NOMO-1 treated with dmso at 0.1 percent for 144 hours (cell line): ENCODE measurements at regions not wholly inside any gene's neighbourhood (a gene's known extent, or its start where the extent isn't known, plus 50 kb on each side); places are given as distances from the start of the nearest gene placed in this dataset.

Experiments
- DNase-seq: peaks from one replicate; lab custom pipeline; 2025; ENCODE audit not compliant: unreplicated experiment; lab: John Stamatoyannopoulos, UW

DNA sequence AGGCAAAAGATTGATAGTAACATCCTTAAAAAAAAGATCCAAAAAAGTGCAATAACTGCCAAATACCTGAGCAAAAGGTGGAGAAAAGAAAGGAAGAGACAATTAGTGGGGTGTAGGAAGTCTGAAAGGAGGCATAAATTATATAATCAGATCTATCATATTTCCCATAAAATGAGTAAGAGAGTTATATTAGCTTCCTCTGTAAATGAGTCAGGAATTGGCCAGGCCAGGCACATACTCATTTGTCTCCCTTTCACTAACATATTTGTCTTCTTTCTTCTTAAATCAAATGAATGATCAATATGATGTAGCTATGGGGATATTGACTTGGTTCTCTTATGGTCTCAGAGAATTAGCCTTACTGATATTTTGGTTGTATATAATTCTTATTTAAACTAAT is 292.3 kb upstream of the CADM2 start:
- no peak for DNase-seq

DNA sequence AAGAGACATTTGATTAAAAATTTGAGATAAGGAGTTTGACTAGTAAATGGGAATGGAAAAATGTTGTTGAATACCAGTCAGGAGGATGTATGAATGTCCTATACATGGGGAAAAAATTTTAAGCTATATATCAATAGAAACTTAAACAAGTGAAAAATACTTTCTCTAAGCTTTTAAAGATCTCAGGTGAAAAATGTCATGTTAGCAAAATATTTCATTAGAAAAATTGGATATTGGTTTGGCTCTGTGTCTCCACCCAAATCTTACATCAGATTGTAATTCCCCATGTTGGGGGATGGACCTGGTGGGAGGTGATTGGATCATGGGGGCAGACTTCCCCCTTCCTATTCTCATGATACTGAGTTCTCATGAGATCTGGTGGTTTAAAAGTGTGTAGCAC is 279.6 kb upstream of the CADM2 start:
- DNase-seq: no peak

DNA sequence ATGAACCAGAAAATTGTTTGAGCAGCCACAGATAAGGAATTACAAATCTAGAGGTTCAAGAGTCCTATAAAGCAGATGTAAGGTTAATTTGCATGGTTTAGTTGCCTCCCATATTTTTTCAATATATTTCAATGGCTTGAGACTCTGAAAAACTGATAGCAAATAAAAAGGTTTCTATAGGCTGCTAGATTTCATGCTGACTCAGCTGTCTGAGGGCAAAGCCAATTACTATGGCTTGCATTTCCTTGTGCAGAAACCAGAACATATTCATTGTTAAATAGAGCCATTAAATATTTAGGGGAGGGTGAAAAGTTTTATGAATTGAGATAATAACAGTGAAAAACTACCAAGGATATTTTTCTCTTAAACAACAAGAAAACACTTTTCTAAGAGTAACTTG is 278.1 kb upstream of the CADM2 start:
- no peak for DNase-seq

DNA sequence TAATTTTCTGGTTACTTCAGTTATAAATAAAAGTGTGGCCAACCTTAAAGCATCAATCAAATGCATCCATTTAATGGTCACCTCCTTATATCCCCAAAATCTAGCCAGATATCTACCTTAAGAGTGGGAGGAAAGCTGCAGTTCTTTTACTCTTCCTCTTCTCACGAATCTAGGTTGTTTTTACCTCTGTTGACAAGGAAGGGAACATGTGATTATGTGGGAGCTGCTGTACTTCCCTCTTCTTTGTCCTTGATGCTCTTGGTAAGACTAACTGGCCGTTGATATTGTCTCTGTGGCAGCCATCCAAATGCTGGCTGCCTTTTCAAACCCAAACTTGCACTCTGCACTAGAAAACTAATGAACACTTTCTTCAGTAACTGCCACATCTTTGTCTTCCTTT is 275.3 kb upstream of the CADM2 start:
- no peak for DNase-seq

GRCh38 chr3:84685467-84685866 is 273.3 kb upstream of the CADM2 start:
- no peak for DNase-seq

DNA sequence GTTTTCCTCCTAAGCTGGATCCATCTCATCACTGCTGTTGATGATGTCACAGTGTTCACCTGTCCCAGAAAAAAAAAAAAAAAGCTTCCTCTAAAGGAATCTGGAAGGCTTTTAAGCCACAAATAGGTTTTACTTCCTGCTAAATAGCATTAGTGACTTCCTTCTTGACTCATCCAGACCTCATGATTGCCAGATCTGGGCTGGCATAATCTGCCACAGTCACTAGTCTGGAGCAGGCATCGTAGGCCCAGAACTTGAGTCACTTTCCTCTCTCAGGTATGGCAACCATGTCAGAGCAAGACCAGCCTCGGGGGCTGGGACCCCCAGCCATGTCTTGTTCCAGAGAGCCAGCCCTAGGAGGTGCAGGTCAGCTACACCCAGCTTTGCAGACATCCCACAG is 266.5 kb upstream of the CADM2 start:
- no peak for DNase-seq

GRCh38 chr3:84710288-84710687 is 248.5 kb upstream of the CADM2 start:
- DNase-seq: peak; percentile 69

- DNase-seq: no peak
Measured at GRCh38 chr3:84717894-84718293, 240.9 kb upstream of the CADM2 start.

DNA sequence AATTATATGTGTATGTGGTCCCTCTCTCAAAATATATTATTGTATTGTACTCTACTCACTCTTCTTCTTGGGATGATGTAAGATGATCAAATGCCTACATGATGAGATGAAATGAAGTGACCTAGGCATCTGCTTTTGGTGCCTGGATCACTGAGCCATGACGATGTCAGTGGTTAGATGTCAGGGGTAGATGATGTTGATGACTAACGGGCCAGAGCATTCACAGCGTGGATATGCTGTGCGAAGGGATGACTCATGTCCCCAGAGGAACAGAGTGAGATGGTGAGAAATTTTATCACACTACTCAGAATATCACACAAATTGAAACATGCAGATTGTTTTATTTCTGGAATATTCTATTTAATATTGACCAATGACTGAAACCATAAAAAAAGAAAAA is 233.9 kb upstream of the CADM2 start:
- no peak for DNase-seq

- DNase-seq: no peak
Measured at GRCh38 chr3:84727616-84728015, 231.2 kb upstream of the CADM2 start.

- peak; percentile 69 for DNase-seq
Measured at GRCh38 chr3:84734731-84735130, 224.1 kb upstream of the CADM2 start.

DNA sequence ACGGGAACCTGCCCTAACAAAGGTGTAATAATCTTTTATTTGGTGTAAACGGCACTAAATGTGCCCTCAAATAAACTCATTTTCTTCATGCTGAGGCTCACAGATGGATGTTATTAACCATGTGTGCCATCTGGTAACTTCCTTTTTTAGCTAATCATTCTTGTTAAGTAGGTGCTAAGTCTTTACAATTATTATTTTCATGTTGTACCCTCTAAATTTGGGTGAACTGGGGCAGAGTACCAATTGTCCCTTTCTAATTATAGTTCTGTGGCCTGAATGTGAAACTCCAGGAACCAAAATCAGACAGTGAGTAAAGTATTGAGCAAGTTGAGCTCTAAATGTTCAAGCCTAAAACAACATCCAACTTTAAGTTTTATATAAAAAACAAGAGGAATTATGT is 220.7 kb upstream of the CADM2 start:
- DNase-seq: no peak

DNA sequence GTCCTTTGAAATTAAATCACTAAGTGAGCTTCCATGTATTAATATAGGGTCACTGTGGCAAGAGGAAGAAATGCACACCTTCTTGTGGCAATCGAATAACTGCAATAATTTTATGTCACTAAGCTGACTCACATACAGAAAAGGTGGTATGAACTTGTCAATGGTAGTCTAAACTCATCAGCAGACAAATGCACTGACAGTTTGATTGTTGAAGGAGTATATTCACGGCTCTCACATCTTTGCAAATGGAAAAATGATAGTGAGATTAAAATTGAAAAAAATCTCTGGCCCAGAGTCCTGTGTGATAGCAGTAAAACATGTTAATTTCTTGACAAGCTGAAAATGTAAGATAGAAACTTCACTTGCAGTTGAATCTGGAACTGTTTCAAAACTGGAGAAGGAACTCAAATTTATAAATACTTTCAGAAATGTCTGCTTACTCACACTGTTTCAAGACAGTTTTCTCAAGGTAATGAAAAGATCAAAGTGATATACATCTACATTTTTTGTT is 215.8 kb upstream of the CADM2 start:
- no peak for DNase-seq

- no peak for DNase-seq
Measured at GRCh38 chr3:84744130-84744529, 214.7 kb upstream of the CADM2 start.

GRCh38 chr3:84755860-84756259 is 202.9 kb upstream of the CADM2 start:
- DNase-seq: peak; percentile 30

- no peak for DNase-seq
Measured at GRCh38 chr3:84759361-84759760, 199.4 kb upstream of the CADM2 start.

DNA sequence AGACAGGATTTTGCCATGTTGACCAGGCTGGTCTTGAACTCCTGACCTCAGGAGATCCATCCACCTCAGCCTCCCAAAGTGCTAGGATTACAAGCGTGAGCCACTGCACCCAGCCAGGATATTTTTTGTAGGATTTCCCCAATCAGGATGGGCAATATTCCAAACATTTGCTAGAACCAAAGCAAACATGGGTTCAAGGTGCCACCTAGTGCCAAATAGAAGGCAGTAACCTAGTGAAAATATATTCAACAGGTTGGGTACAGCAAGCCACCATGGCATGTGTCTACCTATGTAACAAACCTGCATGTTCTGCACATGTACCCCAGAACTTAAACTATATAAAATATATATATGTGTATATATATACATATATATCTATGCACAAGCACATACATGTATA is 185.9 kb upstream of the CADM2 start:
- DNase-seq: no peak

DNA sequence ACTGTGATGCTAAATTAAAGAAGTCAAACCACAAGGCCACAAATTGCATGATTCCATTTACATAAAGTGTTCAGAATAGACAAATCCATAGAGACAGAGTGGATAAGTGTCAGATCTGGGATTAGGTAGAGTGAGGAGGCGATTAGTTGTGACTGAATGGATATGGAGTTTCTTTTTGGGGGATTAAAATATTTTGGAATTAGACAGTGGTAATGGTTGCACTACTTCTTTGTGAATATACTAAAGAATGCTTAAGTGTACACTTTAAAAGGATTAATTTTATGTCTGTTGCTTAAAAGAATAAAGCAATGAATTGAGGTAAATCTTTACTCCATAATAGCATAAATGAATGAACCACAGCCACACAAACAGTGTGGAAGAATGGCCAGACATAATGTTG is 175.5 kb upstream of the CADM2 start:
- no peak for DNase-seq

DNA sequence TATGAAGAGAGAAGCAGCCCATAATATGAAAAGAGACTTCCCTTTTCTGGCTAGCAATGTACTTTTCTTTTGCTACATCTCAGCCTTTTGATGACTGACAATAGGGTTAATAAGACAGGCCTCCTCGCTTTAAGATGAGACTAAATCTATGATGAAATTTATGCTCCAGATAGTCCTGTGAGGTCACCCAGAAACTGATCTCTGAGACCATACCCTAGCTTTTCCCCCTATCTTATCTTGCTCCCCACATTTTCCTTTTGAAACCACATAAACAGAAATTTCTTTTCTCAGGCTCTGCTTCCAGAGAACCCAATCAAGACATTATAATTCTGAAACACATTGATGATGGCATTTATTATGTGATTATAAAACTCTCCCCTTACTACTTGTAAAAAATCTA is 168.8 kb upstream of the CADM2 start:
- DNase-seq: no peak

- DNase-seq: no peak
Measured at GRCh38 chr3:84806958-84807357, 151.8 kb upstream of the CADM2 start.

DNA sequence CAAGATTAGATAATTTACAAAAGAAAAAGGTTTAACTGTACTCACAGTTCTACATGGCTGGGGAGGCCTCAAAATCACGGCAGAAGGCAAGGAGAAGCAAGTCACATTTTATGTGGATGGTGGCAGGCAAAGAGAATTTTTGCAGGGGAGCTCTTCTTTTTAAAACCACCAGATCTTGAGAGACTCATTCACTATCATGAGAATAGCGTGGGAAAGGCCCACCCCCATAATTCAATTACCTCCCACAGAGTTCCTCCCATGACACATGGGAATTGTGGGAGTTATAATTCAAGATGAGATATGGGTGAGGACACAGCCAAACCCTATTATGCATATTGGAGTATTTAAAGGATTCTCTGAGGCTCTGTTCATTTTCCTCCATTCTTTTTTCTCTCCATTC is 138.7 kb upstream of the CADM2 start:
- no peak for DNase-seq

GRCh38 chr3:84820906-84821305 is 137.9 kb upstream of the CADM2 start:
- no peak for DNase-seq

- DNase-seq: no peak
Measured at GRCh38 chr3:84825817-84826216, 133.0 kb upstream of the CADM2 start.

GRCh38 chr3:84830476-84830875 is 128.3 kb upstream of the CADM2 start:
- no peak for DNase-seq
